Mammary epithelial cell (primary cell): ENCODE measurements at regions not wholly inside any gene's neighbourhood (a gene's known extent, or its start where the extent isn't known, plus 50 kb on each side); places are given as distances from the start of the nearest gene placed in this dataset.

ENCODE experiments used
- CTCF ChIP-seq, 2 donors: IDR thresholded peaks in 1 of 2; conservative IDR thresholded peaks in 1 of 2; 2 replicates each; pipeline ENCODE4 v1.5.1; 2011 to 2012; ENCODE audit warnings: inconsistent platforms in 2 of 2, low read length in 2 of 2, mild to moderate bottlenecking in 2 of 2, control low read depth in 1 of 2, low read depth in 1 of 2; ENCODE audit not compliant: insufficient read depth in 1 of 2; ENCODE audit errors: extremely low read depth in 1 of 2
- EZH2 ChIP-seq: IDR thresholded peaks from 2 replicates; pipeline ENCODE4 v1.6.1; 2012; ENCODE audit warnings: low read length, inconsistent platforms, borderline replicate concordance

DNA sequence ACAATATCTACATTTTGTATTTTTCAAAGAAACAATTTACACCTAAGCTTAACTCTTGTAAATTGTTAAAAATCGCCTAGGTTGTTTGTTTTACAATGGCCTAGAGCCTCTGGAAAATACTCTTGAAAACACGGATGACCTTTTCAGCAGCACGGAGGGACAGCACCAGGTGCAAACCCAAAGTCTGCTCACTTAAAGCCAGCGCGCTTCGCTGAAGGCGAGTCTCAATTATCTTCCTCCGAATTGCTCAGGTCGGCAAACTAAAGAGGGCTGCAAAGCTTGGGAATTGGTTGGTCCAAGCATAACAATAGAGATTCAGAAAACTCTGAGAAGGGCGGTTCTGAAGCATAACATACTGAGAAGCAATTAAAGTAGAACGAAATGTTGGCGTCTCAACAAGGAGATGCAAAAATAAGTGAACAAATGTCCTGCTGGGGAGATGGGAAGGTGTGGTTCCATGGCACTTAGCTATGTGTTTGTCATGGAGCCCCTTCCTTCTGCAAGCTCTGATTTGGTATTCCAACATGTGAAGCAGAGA, 139.9 kb upstream of the PITRM1 start:
- no peak for TF ChIP-seq CTCF (conservative IDR thresholded peaks at IDR 0.05 in 1 of 2, IDR thresholded peaks at IDR 0.05 in 1 of 2; ENCODE audit: extremely low read depth in 1 of 2, insufficient read depth in 1 of 2, low read depth in 1 of 2, low read length in 2 of 2)
- no peak for TF ChIP-seq EZH2
